Small intestine (tissue), 7 donors: ENCODE measurements at regions not wholly inside any gene's neighbourhood (a gene's known extent, or its start where the extent isn't known, plus 50 kb on each side); places are given as distances from the start of the nearest gene placed in this dataset.

ENCODE experiments used
- DNase-seq, 2 donors: peaks; one replicate each; pipeline versions ENCODE4 v3.0.0 to v3.0.0-alpha.2; 2013
- FAIRE-seq: peaks from 2 replicates; lab custom pipeline; 2012; peaks lifted over from hg19 to GRCh38; lab: Jason Lieb, UNC
- H3K27ac ChIP-seq, 3 donors: one replicate each; pipeline ENCODE4 v1.5.1; 2013; ENCODE audit warnings: low read length in 2 of 3, mild to moderate bottlenecking in 2 of 3, control low read depth in 1 of 3, inconsistent platforms in 1 of 3, low read depth in 1 of 3, moderate library complexity in 1 of 3
- H3K27me3 ChIP-seq, 3 donors: one replicate each; pipeline ENCODE4 v1.6.1; 2013; ENCODE audit warnings: low read length in 3 of 3, inconsistent platforms in 1 of 3; ENCODE audit not compliant: control insufficient read depth in 3 of 3, insufficient read depth in 3 of 3
- H3K36me3 ChIP-seq, 3 donors: one replicate each; pipeline ENCODE4 v1.6.1; 2013; ENCODE audit warnings: low read length in 3 of 3, inconsistent platforms in 1 of 3, low read depth in 1 of 3, mild to moderate bottlenecking in 1 of 3, moderate library complexity in 1 of 3; ENCODE audit not compliant: control insufficient read depth in 3 of 3, insufficient read depth in 2 of 3
- H3K4me1 ChIP-seq, 3 donors: one replicate each; pipeline ENCODE4 v1.6.1; 2013; ENCODE audit warnings: low read length in 2 of 3, inconsistent platforms in 1 of 3, low read depth in 1 of 3, mild to moderate bottlenecking in 1 of 3, moderate library complexity in 1 of 3; ENCODE audit not compliant: control insufficient read depth in 3 of 3, insufficient read depth in 2 of 3
- H3K4me3 ChIP-seq, 3 donors: one replicate each; pipeline ENCODE4 v1.5.1; 2013; ENCODE audit warnings: low read length in 3 of 3, control low read depth in 1 of 3, inconsistent platforms in 1 of 3, low read depth in 1 of 3, mild to moderate bottlenecking in 1 of 3, moderate library complexity in 1 of 3
- H3K9me3 ChIP-seq, 2 donors: one replicate each; pipeline ENCODE4 v1.6.1; 2013; ENCODE audit warnings: low read depth in 1 of 2, low read length in 1 of 2; ENCODE audit not compliant: control insufficient read depth in 2 of 2, insufficient read depth in 1 of 2
- WGBS, 3 donors: extraction: QIAGEN DNeasy Blood & Tissue Kit; methylation state at CpG; one replicate each; pipeline ENCODE4 v1.1.7; 2013; 5-methylcytosine and 5-hydroxymethylcytosine counted together
- donor health status: healthy with polysubstance abuse.
- donor health status: control.
- donor health status: control.
- donor health status: Bipolar disorder and iron deficiency.
- donor health status: healthy.

DNA sequence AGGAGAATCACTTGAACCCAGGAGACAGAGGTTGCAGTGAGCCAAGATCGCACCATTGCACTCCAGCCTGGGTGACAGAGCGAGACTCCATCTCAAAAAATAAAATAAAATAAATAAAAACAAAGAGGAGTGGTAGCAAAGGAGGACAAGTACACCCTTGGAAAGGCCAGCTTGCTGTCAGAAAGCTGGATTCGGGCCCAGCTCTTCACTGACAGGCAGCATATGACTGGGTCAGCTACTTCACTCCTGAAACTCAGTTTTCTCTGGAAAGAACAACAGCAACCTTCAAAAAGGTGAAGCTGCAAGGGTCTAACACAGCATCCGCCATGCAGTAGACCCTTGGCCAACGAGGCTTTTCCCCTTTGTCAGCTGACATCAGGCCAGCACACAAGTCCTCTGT, 156.0 kb upstream of the TIAM1 start:
- Histone ChIP-seq H3K4me1 (no peaks in the 10 kb centered on the region), H3K4me3 (no peak overlapping the region), H3K9me3 (no peaks in the 10 kb centered on the region), H3K27ac (no peak overlapping the region), H3K27me3 (no peaks in the 10 kb centered on the region), H3K36me3 (no peaks in the 10 kb centered on the region)
- 75 to 83% (median 80%) methylated on average over 5 of the region's 5 CpGs for WGBS, 3 donors
- FAIRE-seq (no peak), DNase-seq (no peak)

DNA sequence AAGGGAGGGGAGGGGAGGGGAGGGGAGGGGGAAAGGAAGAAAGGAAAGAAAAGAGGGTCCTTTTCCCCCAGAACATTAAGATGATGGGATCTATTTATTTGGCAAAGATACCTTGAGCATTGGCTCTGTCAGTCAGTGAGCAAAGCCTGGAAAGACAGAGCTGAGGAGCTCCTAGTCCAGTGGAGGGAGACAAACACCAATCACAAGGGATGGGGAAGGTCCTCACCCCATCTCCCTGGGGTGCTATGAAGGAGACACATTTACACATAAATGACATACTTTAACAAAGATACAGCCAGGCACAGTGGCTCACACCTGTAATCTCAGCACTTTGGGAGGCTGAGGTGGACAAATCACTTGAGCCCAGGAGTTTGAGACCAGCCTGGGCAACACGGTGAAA, 154.9 kb upstream of the TIAM1 start:
- FAIRE-seq = no peak

DNA sequence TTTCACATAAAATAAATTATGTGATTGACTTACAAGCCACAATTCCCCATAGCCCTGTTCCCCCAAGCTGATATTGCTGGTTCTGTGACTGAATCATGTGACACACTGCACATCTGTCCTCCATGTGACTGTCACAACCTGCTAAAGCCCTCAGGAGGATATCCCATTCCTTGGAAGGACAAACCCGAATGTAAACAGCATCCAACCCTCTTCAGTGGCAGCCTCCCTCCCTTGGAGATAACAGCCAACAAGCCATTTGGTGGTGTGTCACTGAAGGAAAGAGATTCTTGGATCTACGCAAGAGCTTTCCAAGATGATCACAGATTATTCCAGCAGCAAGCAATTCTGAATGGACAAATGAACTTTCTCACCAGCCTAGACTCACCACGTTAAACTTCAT, 153.9 kb upstream of the TIAM1 start:
- 54 to 63% (median 61%) methylated on average over 3 of the region's 3 CpGs for whole genome bisulfite sequencing, 3 donors
- FAIRE-seq = no peak

More for the DNA sequence above, 154.9 kb upstream of the TIAM1 start:
- Histone ChIP-seq H3K4me1 (no peaks in the 10 kb centered on the region), H3K27me3 (no peaks in the 10 kb centered on the region), H3K27ac (no peak overlapping the region), H3K9me3 (no peaks in the 10 kb centered on the region), H3K4me3 (no peak overlapping the region), H3K36me3 (no peaks in the 10 kb centered on the region)
- no peak for DNase-seq
- 17 to 46% (median 40%) methylated on average over 1 of the region's 1 CpG for WGBS, 3 donors

DNA sequence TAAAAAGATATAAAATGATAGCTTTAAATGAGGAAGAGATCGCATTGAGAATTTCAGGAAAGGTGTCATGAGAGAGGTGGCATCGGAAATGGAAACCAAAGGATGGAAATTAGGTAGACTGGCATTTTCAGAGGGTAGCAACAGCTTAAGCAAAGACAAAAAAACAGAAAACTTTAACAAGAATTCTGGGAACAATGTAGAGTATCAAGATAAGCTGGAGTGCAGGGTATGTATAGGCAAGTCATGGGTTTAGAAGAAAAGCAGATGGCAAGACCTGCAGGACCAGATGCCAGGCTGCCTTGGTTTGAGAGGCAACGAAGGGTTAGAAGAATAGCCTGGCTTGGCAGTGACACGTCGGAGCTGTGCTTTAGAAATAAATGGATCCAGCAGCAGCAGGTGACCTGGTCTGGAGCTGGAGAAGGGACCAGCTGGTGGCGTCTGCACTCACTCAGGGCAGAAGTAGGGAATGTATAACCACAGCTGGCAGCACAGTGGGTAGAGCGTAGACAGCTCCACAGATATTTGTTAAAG, 149.4 kb upstream of the TIAM1 start:
- Histone ChIP-seq H3K4me1 (no peaks in the 10 kb centered on the region), H3K9me3 (no peaks in the 10 kb centered on the region), H3K4me3 (no peak overlapping the region), H3K36me3 (no peaks in the 10 kb centered on the region), H3K27ac (no peak overlapping the region), H3K27me3 (peaks cover 0 to 2% (median 0%) of the 10 kb centered on the region in 3 donors)
- DNase-seq (no peak), FAIRE-seq (no peak)
- WGBS, 3 donors = 82 to 86% (median 83%) methylated on average over 7 of the region's 7 CpGs

More for the DNA sequence above, 153.9 kb upstream of the TIAM1 start:
- no peaks in the 10 kb centered on the region for H3K4me1 ChIP-seq
- peaks cover 0 to 2% (median 0%) of the 10 kb centered on the region in 3 donors for H3K27me3 ChIP-seq
- no peak for DNase-seq
- no peak overlapping the region for H3K27ac ChIP-seq
- H3K36me3 ChIP-seq = no peaks in the 10 kb centered on the region
- H3K4me3 ChIP-seq = no peak overlapping the region
- no peaks in the 10 kb centered on the region for H3K9me3 ChIP-seq

DNA sequence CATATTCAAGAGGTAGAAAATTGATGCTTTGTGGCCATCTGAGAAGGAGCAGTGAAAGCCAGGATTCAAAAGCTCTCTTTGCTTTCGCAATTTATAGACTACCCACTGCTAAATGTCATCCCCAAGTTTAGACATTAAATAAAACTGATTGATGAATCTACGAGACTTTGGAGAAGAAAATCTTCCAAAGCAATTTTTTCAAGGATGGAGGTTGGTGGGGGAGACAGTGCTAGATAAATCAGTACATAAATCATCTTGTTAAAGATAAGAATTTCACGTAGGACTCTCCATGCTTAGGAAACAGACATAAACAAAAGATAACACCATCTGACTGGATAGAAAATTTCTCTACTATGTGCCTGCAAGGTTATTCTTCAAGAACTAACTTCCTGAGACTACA, 147.6 kb upstream of the TIAM1 start:
- no peaks in the 10 kb centered on the region for H3K4me1 ChIP-seq
- no peak overlapping the region for H3K4me3 ChIP-seq
- FAIRE-seq = no peak
- no peaks in the 10 kb centered on the region for H3K36me3 ChIP-seq
- no peak for DNase-seq
- peaks cover 0 to 5% of the 10 kb centered on the region in 2 donors for H3K9me3 ChIP-seq
- no peak overlapping the region for H3K27ac ChIP-seq
- WGBS, 3 donors = 54 to 70% (median 65%) methylated on average over 3 of the region's 3 CpGs
- H3K27me3 ChIP-seq = peaks cover 0 to 2% (median 0%) of the 10 kb centered on the region in 3 donors

DNA sequence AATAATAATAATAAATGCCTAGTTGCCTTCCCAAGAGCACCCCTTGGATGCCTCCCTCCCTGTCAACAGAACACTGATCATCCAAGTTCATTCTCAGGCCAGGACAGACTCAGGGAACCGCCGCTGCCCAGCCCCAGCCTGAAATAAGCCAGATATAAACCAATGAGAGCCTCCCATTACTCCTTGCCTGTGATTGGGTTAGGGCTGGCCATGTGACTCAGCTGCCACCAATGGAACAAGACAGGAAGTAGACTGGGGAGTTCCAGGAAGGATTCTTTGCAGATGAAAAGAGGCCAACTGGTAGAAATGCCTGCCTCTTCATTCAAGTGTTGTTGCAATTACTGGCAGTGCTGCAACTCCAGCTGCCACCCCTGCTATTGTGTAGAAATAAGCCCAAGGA, 146.4 kb upstream of the TIAM1 start:
- FAIRE-seq (no peak), DNase-seq (no peak)
- Histone ChIP-seq H3K27ac (no peak overlapping the region), H3K36me3 (no peaks in the 10 kb centered on the region), H3K27me3 (peaks cover 0 to 2% (median 0%) of the 10 kb centered on the region in 3 donors), H3K4me1 (no peaks in the 10 kb centered on the region), H3K4me3 (no peak overlapping the region), H3K9me3 (peaks cover 0 to 14% of the 10 kb centered on the region in 2 donors)
- WGBS, 3 donors = 88 to 94% (median 91%) methylated on average over 2 of the region's 2 CpGs

DNA sequence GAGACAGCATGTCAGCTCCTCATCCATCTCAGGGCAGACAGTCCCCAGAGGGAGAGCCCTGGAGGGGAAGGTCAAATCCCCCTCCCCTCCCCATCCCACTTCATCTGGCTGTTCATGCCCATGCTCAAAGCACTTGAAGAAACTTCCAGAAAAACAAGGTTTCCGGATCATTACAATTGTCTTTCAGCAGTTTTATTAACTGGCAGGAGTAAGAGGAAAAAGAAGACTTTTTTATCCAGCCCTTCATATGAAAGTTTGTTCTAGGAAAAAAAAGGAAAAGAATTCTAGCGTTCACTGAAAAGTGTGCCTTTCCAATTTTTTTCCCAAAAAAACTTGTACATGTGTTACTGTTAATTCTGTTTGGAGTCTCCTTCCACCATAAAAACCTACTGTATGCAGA, 145.7 kb upstream of the TIAM1 start:
- FAIRE-seq (no peak), DNase-seq (no peak)
- 81 to 95% (median 88%) methylated on average over 2 of the region's 2 CpGs for whole genome bisulfite sequencing, 3 donors
- Histone ChIP-seq H3K4me3 (no peak overlapping the region), H3K27ac (no peak overlapping the region), H3K27me3 (peaks cover 0 to 2% (median 0%) of the 10 kb centered on the region in 3 donors), H3K36me3 (no peaks in the 10 kb centered on the region), H3K4me1 (no peaks in the 10 kb centered on the region), H3K9me3 (peaks cover 0 to 19% of the 10 kb centered on the region in 2 donors)

DNA sequence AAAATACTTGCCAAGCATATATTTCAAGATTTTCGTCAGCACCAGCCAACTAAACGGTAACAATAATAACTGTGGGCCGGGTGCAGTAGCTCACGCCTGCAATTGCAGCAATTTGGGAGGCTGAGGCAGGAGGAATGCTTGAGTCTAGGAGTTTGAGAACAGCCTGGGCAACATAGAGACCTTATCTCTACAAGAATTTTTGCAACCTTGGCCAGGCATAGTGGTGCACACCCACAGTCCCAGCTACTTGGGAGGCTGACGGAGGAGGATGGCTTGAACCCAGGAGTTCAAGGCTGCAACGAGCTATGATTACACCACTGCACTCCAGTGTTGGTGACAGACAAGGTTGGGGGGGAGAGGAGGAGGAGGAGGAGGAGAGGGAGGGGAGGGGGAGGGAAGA, 145.0 kb upstream of the TIAM1 start:
- WGBS, 3 donors = 74 to 85% (median 82%) methylated on average over 6 of the region's 6 CpGs
- FAIRE-seq = no peak

DNA sequence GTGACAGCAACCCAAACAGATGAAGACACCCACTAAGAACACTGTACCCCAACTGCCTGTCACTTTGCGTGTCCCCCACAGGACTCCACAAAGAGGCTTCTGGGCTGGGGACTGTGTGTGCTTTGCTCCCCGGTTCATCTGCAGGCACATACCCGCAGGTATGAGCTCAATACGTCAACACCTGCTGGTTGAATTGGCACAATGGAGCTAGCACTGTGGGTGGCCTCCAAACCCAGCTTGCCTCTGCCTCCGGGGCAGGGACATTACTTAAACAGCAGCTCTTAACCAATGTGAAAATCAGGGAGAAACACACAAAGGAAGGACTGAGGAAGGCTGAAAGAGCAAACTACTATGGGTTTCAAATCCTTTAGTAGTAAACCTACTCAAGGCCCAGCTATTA, 140.2 kb upstream of the TIAM1 start:
- no peaks in the 10 kb centered on the region for H3K36me3 ChIP-seq
- DNase-seq (no peak), FAIRE-seq (no peak)
- H3K27ac ChIP-seq = no peak overlapping the region
- WGBS, 3 donors = 81 to 89% (median 84%) methylated on average over 5 of the region's 5 CpGs
- no peak overlapping the region for H3K4me3 ChIP-seq
- H3K4me1 ChIP-seq = no peaks in the 10 kb centered on the region
- no peaks in the 10 kb centered on the region for H3K27me3 ChIP-seq
- H3K9me3 ChIP-seq = peaks cover 0 to 63% of the 10 kb centered on the region in 2 donors

More for the DNA sequence above, 145.0 kb upstream of the TIAM1 start:
- H3K4me1 ChIP-seq = no peaks in the 10 kb centered on the region
- no peaks in the 10 kb centered on the region for H3K36me3 ChIP-seq
- no peak overlapping the region for H3K4me3 ChIP-seq
- H3K9me3 ChIP-seq = peaks cover 0 to 26% of the 10 kb centered on the region in 2 donors
- no peak overlapping the region for H3K27ac ChIP-seq
- peaks cover 0 to 2% (median 0%) of the 10 kb centered on the region in 3 donors for H3K27me3 ChIP-seq
- no peak for DNase-seq
